ENCODE measurements at regions not wholly inside any gene's neighbourhood (a gene's known extent, or its start where the extent isn't known, plus 50 kb on each side); places are given as distances from the start of the nearest gene placed in this dataset.

DNA sequence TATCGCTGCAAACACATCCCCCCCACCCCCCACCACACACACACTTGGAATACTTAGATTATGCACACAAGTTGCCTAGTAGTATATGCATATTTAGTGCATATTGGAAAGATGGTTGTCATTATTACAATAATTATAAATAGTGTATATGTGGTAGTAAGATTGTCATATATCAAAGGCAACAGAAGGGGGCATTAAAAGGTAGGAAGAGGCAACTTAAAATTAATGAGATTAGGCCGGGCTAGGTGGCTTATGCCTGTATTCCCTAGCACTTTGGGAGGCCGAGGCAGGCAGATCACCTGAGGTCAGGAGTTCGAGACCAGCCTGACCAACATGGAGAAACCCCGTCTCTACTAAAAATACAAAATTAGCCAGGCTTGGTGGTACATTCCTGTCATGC, 52.1 kb downstream of the GSC start:
- H3K9me3 ChIP-seq, result no peaks in the 10 kb centered on the region
- TF ChIP-seq POLR2AphosphoS5 (IDR thresholded peaks at IDR 0.05; ENCODE audit: insufficient read depth in 1 of 2, low read depth in 1 of 2), result no peak
- no peak for TF ChIP-seq POLR2A (IDR thresholded peaks at IDR 0.05)
- TF ChIP-seq, protein P1, sequence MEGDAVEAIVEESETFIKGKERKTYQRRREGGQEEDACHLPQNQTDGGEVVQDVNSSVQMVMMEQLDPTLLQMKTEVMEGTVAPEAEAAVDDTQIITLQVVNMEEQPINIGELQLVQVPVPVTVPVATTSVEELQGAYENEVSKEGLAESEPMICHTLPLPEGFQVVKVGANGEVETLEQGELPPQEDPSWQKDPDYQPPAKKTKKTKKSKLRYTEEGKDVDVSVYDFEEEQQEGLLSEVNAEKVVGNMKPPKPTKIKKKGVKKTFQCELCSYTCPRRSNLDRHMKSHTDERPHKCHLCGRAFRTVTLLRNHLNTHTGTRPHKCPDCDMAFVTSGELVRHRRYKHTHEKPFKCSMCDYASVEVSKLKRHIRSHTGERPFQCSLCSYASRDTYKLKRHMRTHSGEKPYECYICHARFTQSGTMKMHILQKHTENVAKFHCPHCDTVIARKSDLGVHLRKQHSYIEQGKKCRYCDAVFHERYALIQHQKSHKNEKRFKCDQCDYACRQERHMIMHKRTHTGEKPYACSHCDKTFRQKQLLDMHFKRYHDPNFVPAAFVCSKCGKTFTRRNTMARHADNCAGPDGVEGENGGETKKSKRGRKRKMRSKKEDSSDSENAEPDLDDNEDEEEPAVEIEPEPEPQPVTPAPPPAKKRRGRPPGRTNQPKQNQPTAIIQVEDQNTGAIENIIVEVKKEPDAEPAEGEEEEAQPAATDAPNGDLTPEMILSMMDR (IDR thresholded peaks at IDR 0.05), result no peak
- H3K4me3 ChIP-seq, result no peak overlapping the region
- no peak for DNase-seq (ENCODE audit: extremely low spot score in 2 of 2)
- no peaks in the 10 kb centered on the region for H3K4me1 ChIP-seq
- H3K27me3 ChIP-seq, result no peaks in the 10 kb centered on the region
- H3K36me3 ChIP-seq, result no peaks in the 10 kb centered on the region
- H3K27ac ChIP-seq, result no peak overlapping the region
- intact Hi-C loops (cut with DNase I), result no loop called here

DNA sequence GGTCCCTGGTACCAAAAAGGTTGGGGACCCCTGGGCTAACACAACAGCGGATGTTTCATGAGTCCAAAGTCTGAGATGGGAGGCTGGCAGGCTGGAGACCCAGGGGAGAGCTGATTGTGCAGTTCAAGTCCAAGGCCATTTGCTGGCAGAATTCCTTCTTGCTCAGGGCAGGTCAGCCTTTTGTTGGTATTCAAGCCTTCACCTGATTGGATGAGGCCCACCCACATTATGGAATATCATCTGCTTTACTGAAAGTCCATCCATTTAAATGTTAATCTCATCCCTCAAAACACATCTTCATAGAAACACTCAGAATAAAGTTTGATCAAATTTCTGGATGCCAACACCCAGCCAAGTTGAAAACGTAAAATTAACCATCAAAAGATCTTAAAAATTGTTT, 52.9 kb downstream of the GSC start:
- H3K27me3 ChIP-seq, result no peaks in the 10 kb centered on the region
- intact Hi-C loops (cut with DNase I), result no loop called here

DNA sequence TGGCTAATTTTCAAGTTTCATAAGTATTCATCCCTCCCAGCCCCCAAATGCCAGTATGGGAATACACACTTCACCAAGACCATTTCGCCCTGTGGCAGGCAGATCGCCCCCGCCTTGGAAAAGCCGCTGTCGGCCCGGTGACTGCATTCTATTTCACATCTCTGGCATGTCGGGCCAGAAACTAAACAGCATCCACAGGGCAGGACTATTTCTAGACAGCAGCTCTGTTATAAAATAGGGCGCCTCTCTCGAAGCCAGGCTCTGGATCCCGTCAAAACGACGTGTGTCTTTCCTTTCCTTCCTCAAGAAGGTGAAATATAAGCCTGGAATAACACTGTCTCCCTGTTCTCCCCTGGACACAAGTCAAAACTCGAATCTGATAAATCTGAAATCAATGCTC, 56.8 kb downstream of the GSC start:
- H3K36me3 ChIP-seq, result no peaks in the 10 kb centered on the region
- no peaks in the 10 kb centered on the region for H3K4me1 ChIP-seq
- intact Hi-C loops (cut with DNase I), result no loop called here
- no peaks in the 10 kb centered on the region for H3K27me3 ChIP-seq
- no peak overlapping the region for H3K4me3 ChIP-seq
- DNase-seq (ENCODE audit: extremely low spot score in 2 of 2), result no peak
- no peaks in the 10 kb centered on the region for H3K9me3 ChIP-seq
- TF ChIP-seq POLR2A (IDR thresholded peaks at IDR 0.05) (no peak), POLR2AphosphoS5 (IDR thresholded peaks at IDR 0.05; ENCODE audit: insufficient read depth in 1 of 2, low read depth in 1 of 2) (no peak)
- TF ChIP-seq, protein P1 (IDR thresholded peaks at IDR 0.05), result no peak
- no peak overlapping the region for H3K27ac ChIP-seq

More for the DNA sequence above, 52.9 kb downstream of the GSC start:
- no peak overlapping the region for H3K4me3 ChIP-seq
- DNase-seq (ENCODE audit: extremely low spot score in 2 of 2), result no peak
- TF ChIP-seq POLR2A (IDR thresholded peaks at IDR 0.05) (no peak), POLR2AphosphoS5 (IDR thresholded peaks at IDR 0.05; ENCODE audit: insufficient read depth in 1 of 2, low read depth in 1 of 2) (no peak)
- TF ChIP-seq, protein P1 (IDR thresholded peaks at IDR 0.05), result no peak
- no peak overlapping the region for H3K27ac ChIP-seq
- no peaks in the 10 kb centered on the region for H3K36me3 ChIP-seq
- H3K4me1 ChIP-seq, result no peaks in the 10 kb centered on the region
- no peaks in the 10 kb centered on the region for H3K9me3 ChIP-seq

DNA sequence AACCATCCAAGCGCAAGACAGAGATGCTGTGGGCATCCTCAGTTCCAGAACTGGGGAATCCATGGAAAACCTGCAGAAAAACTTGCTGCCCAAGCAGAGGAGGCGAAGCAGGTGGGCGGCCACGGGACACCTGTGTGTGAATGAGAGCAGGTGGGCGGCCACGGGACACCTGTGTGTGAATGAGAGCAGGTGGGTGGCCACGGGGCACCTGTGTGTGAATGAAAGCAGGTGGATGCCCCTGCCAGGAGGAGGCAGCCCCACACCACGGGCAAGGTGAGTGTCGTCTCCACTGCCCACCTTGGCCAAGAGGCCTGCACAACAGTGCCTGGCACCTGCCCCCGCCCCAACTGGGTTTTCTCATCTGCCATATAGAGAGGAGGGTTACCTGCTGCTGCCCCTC, 59.2 kb downstream of the GSC start:
- Histone ChIP-seq H3K27me3 (no peaks in the 10 kb centered on the region), H3K4me3 (no peak overlapping the region), H3K36me3 (no peaks in the 10 kb centered on the region), H3K9me3 (no peaks in the 10 kb centered on the region), H3K4me1 (no peaks in the 10 kb centered on the region), H3K27ac (no peak overlapping the region)
- no peak for DNase-seq (ENCODE audit: extremely low spot score in 2 of 2)
- intact Hi-C loops (cut with DNase I), result no loop called here
- no peak for TF ChIP-seq POLR2A (IDR thresholded peaks at IDR 0.05)
- TF ChIP-seq, protein P1 (IDR thresholded peaks at IDR 0.05), result no peak
- no peak for TF ChIP-seq POLR2AphosphoS5 (IDR thresholded peaks at IDR 0.05; ENCODE audit: insufficient read depth in 1 of 2, low read depth in 1 of 2)

DNA sequence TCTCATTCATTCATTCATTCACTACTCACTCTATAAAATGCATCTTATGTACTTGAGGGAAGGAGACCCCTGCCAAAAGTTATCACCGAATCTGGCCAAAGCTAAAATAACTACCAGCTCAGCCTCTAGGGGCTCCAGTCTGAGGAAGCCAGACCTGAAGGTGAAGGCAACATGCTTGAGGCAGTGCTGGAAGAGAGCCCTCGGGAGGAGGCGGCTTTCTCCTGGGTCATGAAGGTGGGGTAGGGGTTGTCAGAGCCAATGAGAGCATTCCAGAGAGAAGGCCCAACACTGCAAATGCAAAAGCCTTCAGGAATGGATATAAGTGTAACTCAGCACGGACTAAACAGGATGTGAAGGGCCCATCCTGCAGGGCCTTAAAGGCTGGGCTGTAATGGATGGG, 62.4 kb downstream of the GSC start:
- intact Hi-C loops (cut with DNase I), result no loop called here
- Histone ChIP-seq H3K4me3 (no peak overlapping the region), H3K4me1 (no peaks in the 10 kb centered on the region), H3K36me3 (no peaks in the 10 kb centered on the region), H3K27ac (no peak overlapping the region), H3K9me3 (no peaks in the 10 kb centered on the region), H3K27me3 (no peaks in the 10 kb centered on the region)
- TF ChIP-seq POLR2AphosphoS5 (IDR thresholded peaks at IDR 0.05; ENCODE audit: insufficient read depth in 1 of 2, low read depth in 1 of 2), result no peak
- TF ChIP-seq, protein P1 (IDR thresholded peaks at IDR 0.05), result no peak
- TF ChIP-seq POLR2A (IDR thresholded peaks at IDR 0.05), result no peak
- no peak for DNase-seq (ENCODE audit: extremely low spot score in 2 of 2)

Data from vagina (tissue), 2 donors.